ENCODE measurements at regions not wholly inside any gene's neighbourhood (a gene's known extent, or its start where the extent isn't known, plus 50 kb on each side); places are given as distances from the start of the nearest gene placed in this dataset.

GRCh38 chr4:85246055-85246454 lies 228.9 kb upstream of the ARHGAP24 start:
- H3K4me3 Mint-ChIP-seq: no peak overlapping the region
- H3K36me3 Mint-ChIP-seq: no peaks in the 10 kb centered on the region
- H3K27ac Mint-ChIP-seq: no peak overlapping the region
- peaks cover 9% of the 10 kb centered on the region for H3K27me3 Mint-ChIP-seq
- DNase-seq (ENCODE audit: extremely low spot score, unreplicated experiment): no peak
- no peak for TF ChIP-seq CTCF (conservative IDR thresholded peaks at IDR 0.05)
- H3K9me3 Mint-ChIP-seq: no peaks in the 10 kb centered on the region
- no peaks in the 10 kb centered on the region for H3K4me1 Mint-ChIP-seq (ENCODE audit: unreplicated experiment)

GRCh38 chr4:85250852-85251251 lies 224.1 kb upstream of the ARHGAP24 start:
- H3K4me3 Mint-ChIP-seq: no peak overlapping the region
- DNase-seq (ENCODE audit: extremely low spot score, unreplicated experiment): no peak
- no peak for TF ChIP-seq CTCF (conservative IDR thresholded peaks at IDR 0.05)
- peaks cover 13% of the 10 kb centered on the region for H3K9me3 Mint-ChIP-seq
- H3K4me1 Mint-ChIP-seq (ENCODE audit: unreplicated experiment): no peaks in the 10 kb centered on the region
- H3K36me3 Mint-ChIP-seq: no peaks in the 10 kb centered on the region
- peaks cover 9% of the 10 kb centered on the region for H3K27me3 Mint-ChIP-seq
- no peak overlapping the region for H3K27ac Mint-ChIP-seq

- H3K9me3 Mint-ChIP-seq: peaks cover 14% of the 10 kb centered on the region
- H3K27ac Mint-ChIP-seq: no peak overlapping the region
- no peaks in the 10 kb centered on the region for H3K36me3 Mint-ChIP-seq
- no peak for TF ChIP-seq CTCF (conservative IDR thresholded peaks at IDR 0.05)
- DNase-seq (ENCODE audit: extremely low spot score, unreplicated experiment): no peak
- no peak overlapping the region for H3K4me3 Mint-ChIP-seq
- no peaks in the 10 kb centered on the region for H3K4me1 Mint-ChIP-seq (ENCODE audit: unreplicated experiment)
- no peaks in the 10 kb centered on the region for H3K27me3 Mint-ChIP-seq
These were observed 217.1 kb upstream of the ARHGAP24 start for GRCh38 chr4:85257817-85258370.

GRCh38 chr4:85260064-85260463 lies 214.9 kb upstream of the ARHGAP24 start:
- no peak for TF ChIP-seq CTCF (conservative IDR thresholded peaks at IDR 0.05)
- no peak overlapping the region for H3K4me3 Mint-ChIP-seq
- H3K27me3 Mint-ChIP-seq: no peaks in the 10 kb centered on the region
- DNase-seq (ENCODE audit: extremely low spot score, unreplicated experiment): no peak
- H3K9me3 Mint-ChIP-seq: peaks cover 5% of the 10 kb centered on the region
- no peaks in the 10 kb centered on the region for H3K4me1 Mint-ChIP-seq (ENCODE audit: unreplicated experiment)
- no peaks in the 10 kb centered on the region for H3K36me3 Mint-ChIP-seq
- no peak overlapping the region for H3K27ac Mint-ChIP-seq

- no peaks in the 10 kb centered on the region for H3K27me3 Mint-ChIP-seq
- no peaks in the 10 kb centered on the region for H3K9me3 Mint-ChIP-seq
- H3K4me1 Mint-ChIP-seq (ENCODE audit: unreplicated experiment): no peaks in the 10 kb centered on the region
- H3K4me3 Mint-ChIP-seq: no peak overlapping the region
- no peak for TF ChIP-seq CTCF (conservative IDR thresholded peaks at IDR 0.05)
- DNase-seq (ENCODE audit: extremely low spot score, unreplicated experiment): no peak
- H3K27ac Mint-ChIP-seq: no peak overlapping the region
- no peaks in the 10 kb centered on the region for H3K36me3 Mint-ChIP-seq
These were observed 209.7 kb upstream of the ARHGAP24 start for GRCh38 chr4:85265234-85265633.

GRCh38 chr4:85268188-85268587 lies 206.8 kb upstream of the ARHGAP24 start:
- Mint-ChIP-seq H3K9me3 (peaks cover under 1% of the 10 kb centered on the region), H3K36me3 (no peaks in the 10 kb centered on the region), H3K27ac (no peak overlapping the region), H3K27me3 (no peaks in the 10 kb centered on the region), H3K4me3 (no peak overlapping the region), H3K4me1 (ENCODE audit: unreplicated experiment) (no peaks in the 10 kb centered on the region)
- no peak for TF ChIP-seq CTCF (conservative IDR thresholded peaks at IDR 0.05)
- DNase-seq (ENCODE audit: extremely low spot score, unreplicated experiment): no peak

Data from type B pancreatic cell (in vitro differentiated cells).